DND-41 (cell line): ENCODE measurements at regions not wholly inside any gene's neighbourhood (a gene's known extent, or its start where the extent isn't known, plus 50 kb on each side); places are given as distances from the start of the nearest gene placed in this dataset.

ENCODE experiments used
- CTCF ChIP-seq: IDR thresholded peaks from 2 replicates; pipeline ENCODE4 v1.5.1; 2012; ENCODE audit warnings: borderline replicate concordance, low read length, moderate library complexity, mild to moderate bottlenecking; ENCODE audit not compliant: poor library complexity, severe bottlenecking; ENCODE audit errors: extremely low read depth
- EZH2 ChIP-seq: IDR thresholded peaks from 3 replicates; pipeline ENCODE4 v1.6.1; 2012; ENCODE audit warnings: borderline replicate concordance, low read depth, mild to moderate bottlenecking, moderate library complexity, low read length, inconsistent platforms; ENCODE audit not compliant: severe bottlenecking

GRCh38 chr7:41027428-41028115 is 675.3 kb downstream of the INHBA start:
- TF ChIP-seq CTCF (no peak), EZH2 (no peak)
